ENCODE measurements at regions not wholly inside any gene's neighbourhood (a gene's known extent, or its start where the extent isn't known, plus 50 kb on each side); places are given as distances from the start of the nearest gene placed in this dataset.

- no peaks in the 10 kb centered on the region for H3K4me1 ChIP-seq (ENCODE audit: insufficient read depth, low read length)
- H3K4me3 ChIP-seq (ENCODE audit: low read length): no peak overlapping the region
- H3K27ac ChIP-seq (ENCODE audit: low read length): no peak overlapping the region
- H3K9me3 ChIP-seq (ENCODE audit: insufficient read depth, low read depth, low read length): no peaks in the 10 kb centered on the region; the same call in 1 of the 2 replicates
- H3K9ac ChIP-seq (ENCODE audit: low read depth, low read length): no peak overlapping the region
- no peaks in the 10 kb centered on the region for H3K27me3 ChIP-seq (ENCODE audit: insufficient read depth, low read length)
- H3K36me3 ChIP-seq (ENCODE audit: insufficient read depth, low read depth, low read length): no peaks in the 10 kb centered on the region
Observed at GRCh38 chr1:220375715-220376114, 103.5 kb upstream of the RAB3GAP2 start.

GRCh38 chr1:220374449-220374848, 102.2 kb upstream of the RAB3GAP2 start:
- Histone ChIP-seq H3K4me1 (ENCODE audit: insufficient read depth, low read length) (peaks cover 4% of the 10 kb centered on the region), H3K4me3 (ENCODE audit: low read length) (no peak overlapping the region), H3K9me3 (ENCODE audit: insufficient read depth, low read depth, low read length) (no peaks in the 10 kb centered on the region), H3K27ac (ENCODE audit: low read length) (no peak overlapping the region), H3K27me3 (ENCODE audit: insufficient read depth, low read length) (no peaks in the 10 kb centered on the region), H3K36me3 (ENCODE audit: insufficient read depth, low read depth, low read length) (no peaks in the 10 kb centered on the region), H3K9ac (ENCODE audit: low read depth, low read length) (no peak overlapping the region)

GRCh38 chr1:220372451-220372850, 100.2 kb upstream of the RAB3GAP2 start:
- no peaks in the 10 kb centered on the region for H3K27me3 ChIP-seq (ENCODE audit: insufficient read depth, low read length)
- H3K4me3 ChIP-seq (ENCODE audit: low read length): no peak overlapping the region
- H3K27ac ChIP-seq (ENCODE audit: low read length): no peak overlapping the region
- peaks cover 8% of the 10 kb centered on the region for H3K4me1 ChIP-seq (ENCODE audit: insufficient read depth, low read length)
- H3K36me3 ChIP-seq (ENCODE audit: insufficient read depth, low read depth, low read length): no peaks in the 10 kb centered on the region
- H3K9ac ChIP-seq (ENCODE audit: low read depth, low read length): no peak overlapping the region
- H3K9me3 ChIP-seq (ENCODE audit: insufficient read depth, low read depth, low read length): no peaks in the 10 kb centered on the region

- Histone ChIP-seq H3K9me3 (ENCODE audit: insufficient read depth, low read depth, low read length) (no peaks in the 10 kb centered on the region), H3K36me3 (ENCODE audit: insufficient read depth, low read depth, low read length) (no peaks in the 10 kb centered on the region), H3K9ac (ENCODE audit: low read depth, low read length) (no peak overlapping the region), H3K4me1 (ENCODE audit: insufficient read depth, low read length) (peaks cover 8% of the 10 kb centered on the region), H3K27ac (ENCODE audit: low read length) (no peak overlapping the region), H3K4me3 (ENCODE audit: low read length) (no peak overlapping the region), H3K27me3 (ENCODE audit: insufficient read depth, low read length) (no peaks in the 10 kb centered on the region)
Observed at GRCh38 chr1:220371324-220371723, 99.1 kb upstream of the RAB3GAP2 start.

- H3K4me3 ChIP-seq (ENCODE audit: low read length): no peak overlapping the region
- no peaks in the 10 kb centered on the region for H3K9me3 ChIP-seq (ENCODE audit: insufficient read depth, low read depth, low read length)
- no peaks in the 10 kb centered on the region for H3K36me3 ChIP-seq (ENCODE audit: insufficient read depth, low read depth, low read length)
- no peak overlapping the region for H3K9ac ChIP-seq (ENCODE audit: low read depth, low read length)
- H3K27me3 ChIP-seq (ENCODE audit: insufficient read depth, low read length): no peaks in the 10 kb centered on the region
- H3K4me1 ChIP-seq (ENCODE audit: insufficient read depth, low read length): peaks cover 8% of the 10 kb centered on the region
- H3K27ac ChIP-seq (ENCODE audit: low read length): no peak overlapping the region
Observed at GRCh38 chr1:220370041-220370700, 97.9 kb upstream of the RAB3GAP2 start.

GRCh38 chr1:220369511-220369910, 97.3 kb upstream of the RAB3GAP2 start:
- H3K27ac ChIP-seq (ENCODE audit: low read length): no peak overlapping the region
- H3K4me3 ChIP-seq (ENCODE audit: low read length): no peak overlapping the region
- H3K36me3 ChIP-seq (ENCODE audit: insufficient read depth, low read depth, low read length): no peaks in the 10 kb centered on the region

GRCh38 chr1:220368352-220369265, 96.4 kb upstream of the RAB3GAP2 start:
- Histone ChIP-seq H3K4me1 (ENCODE audit: insufficient read depth, low read length) (peaks cover 8% of the 10 kb centered on the region), H3K4me3 (ENCODE audit: low read length) (no peak overlapping the region), H3K27ac (ENCODE audit: low read length) (no peak overlapping the region), H3K27me3 (ENCODE audit: insufficient read depth, low read length) (no peaks in the 10 kb centered on the region), H3K9ac (ENCODE audit: low read depth, low read length) (no peak overlapping the region), H3K9me3 (ENCODE audit: insufficient read depth, low read depth, low read length) (no peaks in the 10 kb centered on the region), H3K36me3 (ENCODE audit: insufficient read depth, low read depth, low read length) (no peaks in the 10 kb centered on the region)

More at GRCh38 chr1:220369511-220369910, 97.3 kb upstream of the RAB3GAP2 start:
- Histone ChIP-seq H3K9ac (ENCODE audit: low read depth, low read length) (no peak overlapping the region), H3K9me3 (ENCODE audit: insufficient read depth, low read depth, low read length) (no peaks in the 10 kb centered on the region), H3K4me1 (ENCODE audit: insufficient read depth, low read length) (peaks cover 8% of the 10 kb centered on the region), H3K27me3 (ENCODE audit: insufficient read depth, low read length) (no peaks in the 10 kb centered on the region)

- no peaks in the 10 kb centered on the region for H3K27me3 ChIP-seq (ENCODE audit: insufficient read depth, low read length)
- H3K9ac ChIP-seq (ENCODE audit: low read depth, low read length): no peak overlapping the region
- no peaks in the 10 kb centered on the region for H3K9me3 ChIP-seq (ENCODE audit: insufficient read depth, low read depth, low read length)
- no peak overlapping the region for H3K27ac ChIP-seq (ENCODE audit: low read length)
- H3K4me1 ChIP-seq (ENCODE audit: insufficient read depth, low read length): peaks cover 8% of the 10 kb centered on the region
- no peaks in the 10 kb centered on the region for H3K36me3 ChIP-seq (ENCODE audit: insufficient read depth, low read depth, low read length)
- no peak overlapping the region for H3K4me3 ChIP-seq (ENCODE audit: low read length)
Observed at GRCh38 chr1:220367833-220368232, 95.6 kb upstream of the RAB3GAP2 start.

GRCh38 chr1:220366269-220366668, 94.0 kb upstream of the RAB3GAP2 start:
- Histone ChIP-seq H3K9ac (ENCODE audit: low read depth, low read length) (no peak overlapping the region), H3K4me1 (ENCODE audit: insufficient read depth, low read length) (peaks cover 8% of the 10 kb centered on the region), H3K9me3 (ENCODE audit: insufficient read depth, low read depth, low read length) (no peaks in the 10 kb centered on the region), H3K27ac (ENCODE audit: low read length) (no peak overlapping the region), H3K4me3 (ENCODE audit: low read length) (no peak overlapping the region), H3K36me3 (ENCODE audit: insufficient read depth, low read depth, low read length) (no peaks in the 10 kb centered on the region), H3K27me3 (ENCODE audit: insufficient read depth, low read length) (no peaks in the 10 kb centered on the region)

- Histone ChIP-seq H3K4me3 (ENCODE audit: low read length) (no peak overlapping the region), H3K9me3 (ENCODE audit: insufficient read depth, low read depth, low read length) (no peaks in the 10 kb centered on the region), H3K27me3 (ENCODE audit: insufficient read depth, low read length) (no peaks in the 10 kb centered on the region), H3K9ac (ENCODE audit: low read depth, low read length) (no peak overlapping the region), H3K36me3 (ENCODE audit: insufficient read depth, low read depth, low read length) (no peaks in the 10 kb centered on the region), H3K4me1 (ENCODE audit: insufficient read depth, low read length) (peaks cover 3% of the 10 kb centered on the region; the same call in 1 of the 2 replicates), H3K27ac (ENCODE audit: low read length) (no peak overlapping the region)
Observed at GRCh38 chr1:220363196-220363837, 91.1 kb upstream of the RAB3GAP2 start.

GRCh38 chr1:220356981-220357850, 85.0 kb upstream of the RAB3GAP2 start:
- H3K9me3 ChIP-seq (ENCODE audit: insufficient read depth, low read depth, low read length): no peaks in the 10 kb centered on the region
- no peak overlapping the region for H3K27ac ChIP-seq (ENCODE audit: low read length)
- no peak overlapping the region for H3K4me3 ChIP-seq (ENCODE audit: low read length)
- H3K9ac ChIP-seq (ENCODE audit: low read depth, low read length): no peak overlapping the region
- no peaks in the 10 kb centered on the region for H3K4me1 ChIP-seq (ENCODE audit: insufficient read depth, low read length)
- H3K36me3 ChIP-seq (ENCODE audit: insufficient read depth, low read depth, low read length): no peaks in the 10 kb centered on the region
- no peaks in the 10 kb centered on the region for H3K27me3 ChIP-seq (ENCODE audit: insufficient read depth, low read length)

Data from iPS-20b (cell line).